Activated CD4-positive, alpha-beta T cell treated with anti-CD3 and anti-CD28 coated beads for 36 hours (primary cell): ENCODE measurements at regions not wholly inside any gene's neighbourhood (a gene's known extent, or its start where the extent isn't known, plus 50 kb on each side); places are given as distances from the start of the nearest gene placed in this dataset.
"Not testable (repeated sequence)": the region's sequence is repeated elsewhere in the genome, so short reads cannot be mapped to it uniquely, and the experiment has no call there.

Experiments used
- ATAC-seq: fragments of 200-7000 bp; cut with Tn5 transposase; one replicate; pipeline ENCODE4 v1.10.0; 2021; ENCODE audit warnings: mild to moderate bottlenecking, moderate library complexity
- CTCF ChIA-PET: fragments of 350-600 bp; sonication (Branson Sonifier 250); formaldehyde crosslinking; loops from one replicate; lab custom pipeline; 2021; ENCODE audit warnings: antibody characterized with exemption; lab: Charles Lee
- POLR2A ChIA-PET: fragments of 350-600 bp; sonication (Branson Sonifier 250); formaldehyde crosslinking; loops from one replicate; lab custom pipeline; 2021; ENCODE audit warnings: antibody characterized with exemption, inconsistent platforms; lab: Charles Lee
- DNase-seq: peaks from one replicate; pipeline ENCODE4 v3.0.0-alpha.2; 2020
- H3K27ac Mint-ChIP-seq: one replicate; pipeline ENCODE4 v1.8.0; 2021; ENCODE audit warnings: mixed read lengths
- H3K27me3 Mint-ChIP-seq: one replicate; pipeline ENCODE4 v1.8.0; 2021; ENCODE audit warnings: mixed read lengths
- H3K36me3 Mint-ChIP-seq: one replicate; pipeline ENCODE4 v1.8.0; 2021; ENCODE audit warnings: low read depth, mixed read lengths
- H3K4me1 Mint-ChIP-seq: one replicate; pipeline ENCODE4 v1.8.0; 2021; ENCODE audit warnings: mixed read lengths
- H3K4me3 Mint-ChIP-seq: one replicate; pipeline ENCODE4 v1.8.0; 2021; ENCODE audit warnings: mild to moderate bottlenecking, moderate library complexity, mixed read lengths
- H3K9me3 Mint-ChIP-seq: one replicate; pipeline ENCODE4 v1.8.0; 2021; ENCODE audit warnings: low read depth, mixed read lengths
- intact Hi-C, 2 experiments: fragments of 100-400 bp; cut with DNase I in 1 of 2; cut with micrococcal nuclease in 1 of 2; formaldehyde crosslinking; loops; one replicate each; pipeline versions ENCODE4 v1.14.2 to v1.15.1; 2022 to 2024; cut with DNase I, micrococcal nuclease

- Mint-ChIP-seq H3K27me3 (peaks cover 22% of the 10 kb centered on the region), H3K4me3 (peak overlapping the region; percentile 1), H3K27ac (peak overlapping the region; percentile 47), H3K36me3 (no peaks in the 10 kb centered on the region), H3K9me3 (peaks cover 4% of the 10 kb centered on the region), H3K4me1 (peaks cover 24% of the 10 kb centered on the region)
- ChIA-PET CTCF (no interaction called here), POLR2A (no interaction called here)
- intact Hi-C loops, result loop anchor here (1.0 to 10.0 kb wide), 5 partner anchors 92 to 1010 kb away; no protein-coding TSS in a partner anchor
- DNase-seq (peak; percentile 64), ATAC-seq (peak; percentile 92)
These were observed 326.4 kb downstream of the DCHS2 start for GRCh38 chr4:154164931-154165839.

GRCh38 chr4:154160519-154161301 lies 330.9 kb downstream of the DCHS2 start:
- peaks cover 36% of the 10 kb centered on the region for H3K27me3 Mint-ChIP-seq
- POLR2A ChIA-PET, result no interaction called here
- H3K4me1 Mint-ChIP-seq, result peaks cover 16% of the 10 kb centered on the region
- intact Hi-C loops, result loop anchor here in 1 of 2 experiments (10.0 kb wide), 2 partner anchors 636 to 1006 kb away; no protein-coding TSS in a partner anchor
- DNase-seq (no peak), ATAC-seq (no peak)
- no peaks in the 10 kb centered on the region for H3K36me3 Mint-ChIP-seq
- H3K27ac Mint-ChIP-seq, result no peak overlapping the region
- CTCF ChIA-PET, result no interaction called here
- H3K4me3 Mint-ChIP-seq, result no peak overlapping the region
- H3K9me3 Mint-ChIP-seq, result peaks cover 5% of the 10 kb centered on the region

- no peak overlapping the region for H3K27ac Mint-ChIP-seq
- intact Hi-C loops, result no loop called here
- CTCF ChIA-PET, result no interaction called here
- DNase-seq, result peak; percentile 10
- peaks cover 2% of the 10 kb centered on the region for H3K9me3 Mint-ChIP-seq
- POLR2A ChIA-PET, result no interaction called here
- no peaks in the 10 kb centered on the region for H3K36me3 Mint-ChIP-seq
- H3K4me1 Mint-ChIP-seq, result no peaks in the 10 kb centered on the region
- peaks cover 34% of the 10 kb centered on the region for H3K27me3 Mint-ChIP-seq
- peak; percentile 42 for ATAC-seq
- no peak overlapping the region for H3K4me3 Mint-ChIP-seq
These were observed 333.0 kb downstream of the DCHS2 start for GRCh38 chr4:154158361-154159155.

GRCh38 chr4:154152546-154152945 lies 339.1 kb downstream of the DCHS2 start:
- ChIA-PET POLR2A (no interaction called here), CTCF (interaction anchor here (0.8 kb wide), 1 partner anchor 267 kb away, joined by 3 read pairs; no protein-coding TSS in a partner anchor)
- DNase-seq (no peak), ATAC-seq (no peak)
- Mint-ChIP-seq H3K27me3 (peaks cover 12% of the 10 kb centered on the region), H3K4me1 (no peaks in the 10 kb centered on the region), H3K27ac (no peak overlapping the region), H3K36me3 (no peaks in the 10 kb centered on the region), H3K9me3 (peaks cover 2% of the 10 kb centered on the region), H3K4me3 (no peak overlapping the region)
- intact Hi-C loops, result no loop called here

- not testable (repeated sequence) for H3K27ac Mint-ChIP-seq
These were observed 342.4 kb downstream of the DCHS2 start for GRCh38 chr4:154149236-154149635.

GRCh38 chr4:154143720-154144119 lies 347.9 kb downstream of the DCHS2 start:
- Mint-ChIP-seq H3K27me3 (no peaks in the 10 kb centered on the region), H3K27ac (no peak overlapping the region), H3K9me3 (peaks cover 3% of the 10 kb centered on the region), H3K4me3 (no peak overlapping the region), H3K4me1 (no peaks in the 10 kb centered on the region), H3K36me3 (no peaks in the 10 kb centered on the region)
- DNase-seq (no peak), ATAC-seq (no peak)
- ChIA-PET CTCF (no interaction called here), POLR2A (no interaction called here)
- intact Hi-C loops, result no loop called here

More at GRCh38 chr4:154149236-154149635, 342.4 kb downstream of the DCHS2 start:
- H3K4me3 Mint-ChIP-seq, DNase-seq, H3K4me1 Mint-ChIP-seq, H3K27me3 Mint-ChIP-seq, H3K9me3 Mint-ChIP-seq, POLR2A ChIA-PET, CTCF ChIA-PET, ATAC-seq, H3K36me3 Mint-ChIP-seq, intact Hi-C loops: not testable (repeated sequence)

- CTCF ChIA-PET, result interaction anchor here (0.6 kb wide), 2 partner anchors 11 to 22 kb away, joined by 3 to 4 read pairs; no protein-coding TSS in a partner anchor
- Mint-ChIP-seq H3K4me1 (no peaks in the 10 kb centered on the region), H3K4me3 (no peak overlapping the region), H3K9me3 (peaks cover 3% of the 10 kb centered on the region), H3K36me3 (no peaks in the 10 kb centered on the region), H3K27me3 (no peaks in the 10 kb centered on the region), H3K27ac (no peak overlapping the region)
- intact Hi-C loops, result no loop called here
- ATAC-seq (no peak), DNase-seq (no peak)
- POLR2A ChIA-PET, result no interaction called here
These were observed 348.9 kb downstream of the DCHS2 start for GRCh38 chr4:154142664-154143063.

- Mint-ChIP-seq H3K4me3 (no peak overlapping the region), H3K9me3 (no peaks in the 10 kb centered on the region), H3K4me1 (no peaks in the 10 kb centered on the region), H3K36me3 (no peaks in the 10 kb centered on the region), H3K27ac (no peak overlapping the region), H3K27me3 (no peaks in the 10 kb centered on the region)
- intact Hi-C loops, result no loop called here
- ATAC-seq (no peak), DNase-seq (no peak)
- ChIA-PET POLR2A (no interaction called here), CTCF (no interaction called here)
These were observed 350.7 kb downstream of the DCHS2 start for GRCh38 chr4:154140869-154141268.

GRCh38 chr4:154137320-154137905 lies 348.5 kb upstream of the SFRP2 start:
- H3K27me3 Mint-ChIP-seq, result peaks cover 8% of the 10 kb centered on the region
- intact Hi-C loops, result no loop called here
- H3K27ac Mint-ChIP-seq, result no peak overlapping the region
- ATAC-seq, result no peak
- no peaks in the 10 kb centered on the region for H3K9me3 Mint-ChIP-seq
- ChIA-PET POLR2A (no interaction called here), CTCF (interaction anchor here (0.6 kb wide), 2 partner anchors 14 to 353 kb away, joined by 3 to 4 read pairs; no protein-coding TSS in a partner anchor)
- no peak for DNase-seq
- H3K4me3 Mint-ChIP-seq, result no peak overlapping the region
- no peaks in the 10 kb centered on the region for H3K36me3 Mint-ChIP-seq
- H3K4me1 Mint-ChIP-seq, result no peaks in the 10 kb centered on the region

GRCh38 chr4:154135576-154135975 lies 346.7 kb upstream of the SFRP2 start:
- CTCF ChIA-PET, result no interaction called here
- ATAC-seq (no peak), DNase-seq (no peak)
- POLR2A ChIA-PET, result no interaction called here
- no peaks in the 10 kb centered on the region for H3K9me3 Mint-ChIP-seq
- no peak overlapping the region for H3K27ac Mint-ChIP-seq
- peaks cover 10% of the 10 kb centered on the region for H3K27me3 Mint-ChIP-seq
- intact Hi-C loops, result no loop called here
- H3K36me3 Mint-ChIP-seq, result no peaks in the 10 kb centered on the region
- H3K4me3 Mint-ChIP-seq, result no peak overlapping the region
- no peaks in the 10 kb centered on the region for H3K4me1 Mint-ChIP-seq

GRCh38 chr4:154132406-154132805 lies 343.5 kb upstream of the SFRP2 start:
- intact Hi-C loops, result no loop called here
- no peak overlapping the region for H3K27ac Mint-ChIP-seq
- no peaks in the 10 kb centered on the region for H3K9me3 Mint-ChIP-seq
- ATAC-seq (no peak), DNase-seq (no peak)
- no peaks in the 10 kb centered on the region for H3K4me1 Mint-ChIP-seq
- ChIA-PET CTCF (no interaction called here), POLR2A (no interaction called here)
- no peaks in the 10 kb centered on the region for H3K36me3 Mint-ChIP-seq
- peaks cover 24% of the 10 kb centered on the region for H3K27me3 Mint-ChIP-seq
- H3K4me3 Mint-ChIP-seq, result no peak overlapping the region
